PC-3 (cell line): ENCODE measurements at regions not wholly inside any gene's neighbourhood (a gene's known extent, or its start where the extent isn't known, plus 50 kb on each side); places are given as distances from the start of the nearest gene placed in this dataset.

Experiments used
- ATAC-seq: fragments of 200-7000 bp; cut with Tn5 transposase; 2 replicates; pipeline ENCODE4 v1.9.1; 2020; ENCODE audit warnings: mild to moderate bottlenecking, moderate library complexity
- BruUV-seq: library from RNA; stranded (reverse); fragments of 400-500 nt; replicated peaks from 2 replicates; lab custom pipeline; 2021; lab: Mats Ljungman, UMichigan
- CTCF ChIA-PET: fragments of 300-600 bp; sonication (Branson Sonifier 250); formaldehyde crosslinking; loops from one replicate; lab custom pipeline; 2022; ENCODE audit warnings: antibody characterized with exemption; lab: Charles Lee
- POLR2A ChIA-PET: fragments of 300-600 bp; sonication (Branson Sonifier 250); formaldehyde crosslinking; loops from one replicate; lab custom pipeline; 2022; ENCODE audit warnings: antibody characterized with exemption; ENCODE audit not compliant: unreplicated experiment; lab: Charles Lee
- DNase-seq: peaks from one replicate; pipeline ENCODE4 v3.0.0-alpha.2; 2015
- H2AFZ ChIP-seq: fragments of 300-600 bp; sonication (generic); 2 replicates; pipeline ENCODE4 v1.6.0; 2016; ENCODE audit warnings: antibody characterized with exemption, low read length
- H3F3A ChIP-seq: fragments of 300-600 bp; sonication (generic); one replicate; pipeline ENCODE4 v1.6.0; 2017; ENCODE audit warnings: antibody characterized with exemption, low read length, control low read depth, mild to moderate bottlenecking; ENCODE audit not compliant: unreplicated experiment
- H3K27ac ChIP-seq: fragments of 300-600 bp; sonication (generic); 2 replicates; pipeline ENCODE4 v1.5.1; 2016; ENCODE audit warnings: mild to moderate bottlenecking, low read length
- H3K27me3 ChIP-seq: fragments of 300-600 bp; sonication (generic); 2 replicates; pipeline ENCODE4 v1.6.1; 2016; ENCODE audit warnings: low read length, mixed read lengths
- H3K36me3 ChIP-seq: fragments of 300-600 bp; sonication (generic); 2 replicates; pipeline ENCODE4 v1.6.1; 2016; ENCODE audit warnings: low read depth, mixed run types, low read length, mixed read lengths
- H3K4me1 ChIP-seq: fragments of 300-600 bp; sonication (generic); 2 replicates; pipeline ENCODE4 v1.5.1; 2016; ENCODE audit warnings: low read length; ENCODE audit not compliant: insufficient read depth
- H3K4me2 ChIP-seq: fragments of 300-600 bp; sonication (generic); 2 replicates; pipeline ENCODE4 v1.6.0; 2016; ENCODE audit warnings: low read length
- H3K4me3 ChIP-seq: fragments of 300-600 bp; sonication (generic); 2 replicates; pipeline ENCODE4 v1.5.1; 2016; ENCODE audit warnings: mild to moderate bottlenecking, low read length, mixed read lengths
- H3K79me2 ChIP-seq: fragments of 300-600 bp; sonication (generic); 2 replicates; pipeline ENCODE4 v1.6.1; 2017; ENCODE audit warnings: low read length, mixed read lengths
- H3K9ac ChIP-seq: fragments of 300-600 bp; sonication (generic); 2 replicates; pipeline ENCODE4 v1.6.0; 2016; ENCODE audit warnings: mild to moderate bottlenecking, low read length
- H3K9me2 ChIP-seq: fragments of 300-600 bp; sonication (generic); replicated peaks from 2 replicates; pipeline ENCODE4 v1.6.1; 2016; ENCODE audit warnings: mixed run types, low read length, mixed read lengths
- H3K9me3 ChIP-seq: fragments of 300-600 bp; sonication (generic); 2 replicates; pipeline ENCODE4 v1.6.1; 2016; ENCODE audit warnings: low read length, mixed read lengths
- H4K20me1 ChIP-seq: fragments of 300-600 bp; sonication (generic); 2 replicates; pipeline ENCODE4 v1.6.1; 2016; ENCODE audit warnings: low read length, mixed read lengths
- EZH2 ChIP-seq: fragments of 300-600 bp; sonication (generic); IDR thresholded peaks from one replicate; pipeline ENCODE4 v1.6.1; 2017; ENCODE audit warnings: antibody characterized with exemption, mild to moderate bottlenecking, low read length; ENCODE audit not compliant: unreplicated experiment
- EZH2phosphoT487 ChIP-seq: fragments of 300-600 bp; sonication (generic); IDR thresholded peaks from 2 replicates; pipeline ENCODE4 v1.6.1; 2018; ENCODE audit warnings: mild to moderate bottlenecking, antibody characterized with exemption, low read length, borderline replicate concordance
- intact Hi-C: fragments of 100-400 bp; cut with micrococcal nuclease; formaldehyde crosslinking; loops from 2 replicates; pipeline ENCODE4 v1.9.0; 2023
- TF ChIP-seq, protein P1 (sequence below): fragments of 300-600 bp; sonication (generic); conservative IDR thresholded peaks from 2 replicates; pipeline ENCODE4 v1.5.1; 2017; ENCODE audit warnings: antibody characterized with exemption, low read depth, mild to moderate bottlenecking, low read length

GRCh38 chr12:85661461-85662206, 174.6 kb downstream of the RASSF9 start:
- no peaks in the 10 kb centered on the region for H4K20me1 ChIP-seq
- TF ChIP-seq EZH2phosphoT487 (no peak), EZH2 (no peak)
- TF ChIP-seq, protein P1, sequence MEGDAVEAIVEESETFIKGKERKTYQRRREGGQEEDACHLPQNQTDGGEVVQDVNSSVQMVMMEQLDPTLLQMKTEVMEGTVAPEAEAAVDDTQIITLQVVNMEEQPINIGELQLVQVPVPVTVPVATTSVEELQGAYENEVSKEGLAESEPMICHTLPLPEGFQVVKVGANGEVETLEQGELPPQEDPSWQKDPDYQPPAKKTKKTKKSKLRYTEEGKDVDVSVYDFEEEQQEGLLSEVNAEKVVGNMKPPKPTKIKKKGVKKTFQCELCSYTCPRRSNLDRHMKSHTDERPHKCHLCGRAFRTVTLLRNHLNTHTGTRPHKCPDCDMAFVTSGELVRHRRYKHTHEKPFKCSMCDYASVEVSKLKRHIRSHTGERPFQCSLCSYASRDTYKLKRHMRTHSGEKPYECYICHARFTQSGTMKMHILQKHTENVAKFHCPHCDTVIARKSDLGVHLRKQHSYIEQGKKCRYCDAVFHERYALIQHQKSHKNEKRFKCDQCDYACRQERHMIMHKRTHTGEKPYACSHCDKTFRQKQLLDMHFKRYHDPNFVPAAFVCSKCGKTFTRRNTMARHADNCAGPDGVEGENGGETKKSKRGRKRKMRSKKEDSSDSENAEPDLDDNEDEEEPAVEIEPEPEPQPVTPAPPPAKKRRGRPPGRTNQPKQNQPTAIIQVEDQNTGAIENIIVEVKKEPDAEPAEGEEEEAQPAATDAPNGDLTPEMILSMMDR: no peak
- no peaks in the 10 kb centered on the region for H3K9me3 ChIP-seq
- POLR2A ChIA-PET: no interaction called here
- DNase-seq (no peak), ATAC-seq (no peak)
- CTCF ChIA-PET: no interaction called here
- no TSS peak for BruUV-seq
- H2AFZ ChIP-seq: no peak overlapping the region
- no peaks in the 10 kb centered on the region for H3K79me2 ChIP-seq
- no peaks in the 10 kb centered on the region for H3F3A ChIP-seq
- no peaks in the 10 kb centered on the region for H3K4me1 ChIP-seq
- H3K9me2 ChIP-seq: no peaks in the 10 kb centered on the region
- no peak overlapping the region for H3K9ac ChIP-seq
- intact Hi-C loops: no loop called here
- H3K27ac ChIP-seq: no peak overlapping the region
- no peak overlapping the region for H3K4me3 ChIP-seq
- H3K36me3 ChIP-seq: no peaks in the 10 kb centered on the region
- no peaks in the 10 kb centered on the region for H3K27me3 ChIP-seq
- no peak overlapping the region for H3K4me2 ChIP-seq

DNA sequence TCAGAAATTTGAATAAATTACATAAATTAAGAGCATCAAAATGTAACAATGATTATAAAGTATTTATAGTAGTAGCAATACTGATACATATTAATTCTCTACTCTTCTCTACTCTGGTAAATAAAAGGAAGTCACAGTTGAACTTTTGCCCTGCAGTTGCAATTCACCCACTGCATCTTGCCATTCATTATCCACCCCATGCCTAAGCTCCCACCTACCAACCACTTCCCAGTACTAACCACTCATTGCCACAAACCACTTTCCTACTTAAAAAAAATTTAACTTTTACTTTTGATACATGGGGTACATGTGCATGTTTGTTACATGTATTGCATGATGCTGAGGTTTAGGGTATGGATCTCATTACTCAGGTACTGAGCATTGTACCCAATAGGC, 174.0 kb downstream of the RASSF9 start:
- Histone ChIP-seq H3K4me2 (no peak overlapping the region), H3K9ac (no peak overlapping the region), H3F3A (no peaks in the 10 kb centered on the region), H2AFZ (no peak overlapping the region), H3K4me3 (no peak overlapping the region), H3K9me3 (no peaks in the 10 kb centered on the region), H3K36me3 (no peaks in the 10 kb centered on the region), H4K20me1 (no peaks in the 10 kb centered on the region), H3K79me2 (no peaks in the 10 kb centered on the region), H3K9me2 (no peaks in the 10 kb centered on the region), H3K27ac (no peak overlapping the region), H3K27me3 (no peaks in the 10 kb centered on the region), H3K4me1 (no peaks in the 10 kb centered on the region)
- CTCF ChIA-PET: no interaction called here
- no TSS peak for BruUV-seq
- DNase-seq (no peak), ATAC-seq (no peak)
- TF ChIP-seq, protein P1: no peak
- TF ChIP-seq EZH2phosphoT487: no peak
- no peak for TF ChIP-seq EZH2
- intact Hi-C loops: no loop called here
- POLR2A ChIA-PET: no interaction called here

DNA sequence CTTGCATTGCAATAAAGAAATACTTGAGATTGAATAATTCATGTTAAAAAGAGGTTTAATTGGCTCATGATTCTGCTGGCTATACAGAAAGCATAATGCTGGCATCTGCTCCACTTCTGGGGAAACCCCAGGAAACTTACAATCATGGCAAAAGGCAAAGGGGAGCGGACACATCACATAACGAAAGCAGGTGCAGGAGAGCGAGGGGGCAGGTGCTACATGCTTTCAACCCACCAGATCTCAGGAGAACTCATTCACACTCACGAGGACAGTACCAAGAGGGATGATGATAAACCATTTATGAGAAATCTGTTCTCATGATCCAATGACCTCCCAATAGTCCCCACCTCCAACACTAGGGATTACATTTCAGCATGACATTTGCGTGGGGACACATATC, 172.6 kb downstream of the RASSF9 start:
- no peak overlapping the region for H3K4me2 ChIP-seq
- DNase-seq (no peak), ATAC-seq (no peak)
- no peak overlapping the region for H3K27ac ChIP-seq
- H3K36me3 ChIP-seq: no peaks in the 10 kb centered on the region
- no peaks in the 10 kb centered on the region for H3K4me1 ChIP-seq
- H3K27me3 ChIP-seq: no peaks in the 10 kb centered on the region
- H3F3A ChIP-seq: no peaks in the 10 kb centered on the region
- no peak overlapping the region for H2AFZ ChIP-seq
- H3K9ac ChIP-seq: no peak overlapping the region
- intact Hi-C loops: no loop called here
- no peak for TF ChIP-seq EZH2phosphoT487
- no peak for TF ChIP-seq EZH2
- TF ChIP-seq, protein P1: no peak
- H4K20me1 ChIP-seq: no peaks in the 10 kb centered on the region
- no peak overlapping the region for H3K4me3 ChIP-seq
- H3K9me2 ChIP-seq: no peaks in the 10 kb centered on the region
- no peaks in the 10 kb centered on the region for H3K9me3 ChIP-seq
- ChIA-PET CTCF (no interaction called here), POLR2A (no interaction called here)
- BruUV-seq: no TSS peak
- H3K79me2 ChIP-seq: no peaks in the 10 kb centered on the region
